ENCODE measurements at regions not wholly inside any gene's neighbourhood (a gene's known extent, or its start where the extent isn't known, plus 50 kb on each side); places are given as distances from the start of the nearest gene placed in this dataset.
"Not testable (repeated sequence)": the region's sequence is repeated elsewhere in the genome, so short reads cannot be mapped to it uniquely, and the experiment has no call there.

GRCh38 chr9:27673641-27674040 lies 100.4 kb upstream of the C9orf72 start:
- no peak for DNase-seq (ENCODE audit: low read depth)

GRCh38 chr9:27675354-27675753 lies 102.1 kb upstream of the C9orf72 start:
- no peak for DNase-seq (ENCODE audit: low read depth)

- DNase-seq (ENCODE audit: low read depth): no peak
Measured at GRCh38 chr9:27676827-27677226, 103.5 kb upstream of the C9orf72 start.

DNA sequence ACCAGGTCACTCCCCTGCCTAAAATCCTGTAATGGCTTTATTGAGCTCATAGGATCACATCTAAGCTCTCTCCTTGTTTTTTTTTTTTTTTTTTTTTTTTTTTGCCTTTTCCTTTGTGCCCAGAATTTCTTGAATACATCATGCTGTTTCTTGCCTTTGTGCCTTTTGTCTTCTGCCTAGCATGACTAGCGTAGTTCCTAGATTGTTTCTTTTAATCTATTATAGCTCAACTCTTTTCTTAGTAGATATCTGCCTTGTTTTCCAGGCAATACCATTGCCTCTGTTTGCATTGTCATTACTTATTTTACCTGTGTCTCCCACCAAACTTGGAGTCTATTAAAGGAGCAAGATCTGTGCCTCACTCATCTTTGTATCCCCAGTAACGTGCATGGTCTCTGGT lies 106.1 kb upstream of the C9orf72 start:
- DNase-seq (ENCODE audit: low read depth): no peak

DNA sequence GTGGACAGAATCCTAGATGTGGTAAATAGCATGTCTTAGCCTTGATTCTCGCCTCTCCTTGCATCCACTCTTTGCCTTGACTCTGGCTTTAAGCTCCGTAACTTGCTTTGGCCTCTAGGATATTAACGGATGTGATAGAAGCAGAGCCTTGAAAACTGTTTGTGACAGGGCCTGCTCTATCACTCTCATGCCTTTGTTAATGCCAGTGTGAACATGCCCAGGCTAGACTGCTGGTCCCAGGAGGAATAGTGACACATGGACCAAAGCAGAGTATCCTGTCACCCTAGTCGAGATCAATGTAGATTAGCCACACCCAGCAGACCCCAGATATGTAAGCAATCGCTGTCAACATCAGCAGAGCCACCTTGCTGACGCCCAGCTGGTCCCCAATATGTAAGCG lies 109.9 kb upstream of the C9orf72 start:
- no peak for DNase-seq (ENCODE audit: low read depth)

DNA sequence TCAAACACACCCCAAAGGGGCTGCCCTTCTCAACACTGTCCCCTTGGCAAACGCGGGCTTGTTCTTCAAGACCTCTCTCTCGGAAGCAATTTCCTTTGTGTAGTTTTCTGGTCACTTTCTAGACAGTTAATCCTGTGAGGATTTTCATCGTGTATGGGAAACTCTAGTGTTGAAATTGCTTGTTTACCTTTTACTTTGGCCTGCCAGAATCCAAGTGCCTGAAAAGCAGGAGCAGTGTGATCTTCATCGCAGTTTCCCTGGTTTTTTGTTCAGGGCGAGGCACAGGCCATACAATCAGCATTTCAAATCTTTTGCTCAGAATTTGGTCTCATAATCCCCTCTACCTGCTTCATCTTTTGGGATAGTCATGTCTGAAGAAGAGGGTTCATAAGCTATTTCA lies 115.7 kb upstream of the C9orf72 start:
- DNase-seq (ENCODE audit: low read depth): peak; percentile 7

- DNase-seq (ENCODE audit: low read depth): not testable (repeated sequence)
Measured at GRCh38 chr9:27690816-27691215, 117.5 kb upstream of the C9orf72 start.

GRCh38 chr9:27699621-27700020 lies 126.3 kb upstream of the C9orf72 start:
- no peak for DNase-seq (ENCODE audit: low read depth)

DNA sequence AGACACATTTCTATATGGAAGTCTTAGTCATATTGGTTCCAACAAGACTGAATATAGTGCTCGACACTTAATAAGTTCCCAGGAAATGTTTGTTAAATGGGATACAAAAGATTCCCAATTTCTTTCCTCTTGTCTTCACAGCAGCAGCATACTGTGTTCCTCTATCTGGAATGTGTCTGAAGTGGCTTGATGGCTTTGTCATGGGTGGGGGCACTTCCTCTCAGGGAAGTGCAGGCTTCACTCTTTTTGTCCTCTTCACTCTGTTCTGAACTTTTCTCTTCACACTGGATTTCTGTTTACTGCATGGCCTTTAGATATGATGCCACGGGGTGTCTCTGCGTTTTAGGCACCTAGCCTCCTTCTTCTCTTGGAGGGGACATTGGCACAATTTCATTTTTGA lies 127.7 kb upstream of the C9orf72 start:
- DNase-seq (ENCODE audit: low read depth): peak; percentile 1

- DNase-seq (ENCODE audit: low read depth): peak; percentile 95
Measured at GRCh38 chr9:27701587-27701986, 128.3 kb upstream of the C9orf72 start.

- DNase-seq (ENCODE audit: low read depth): no peak
Measured at GRCh38 chr9:27703216-27703980, 130.1 kb upstream of the C9orf72 start.

GRCh38 chr9:27711241-27711640 lies 138.0 kb upstream of the C9orf72 start:
- no peak for DNase-seq (ENCODE audit: low read depth)

DNA sequence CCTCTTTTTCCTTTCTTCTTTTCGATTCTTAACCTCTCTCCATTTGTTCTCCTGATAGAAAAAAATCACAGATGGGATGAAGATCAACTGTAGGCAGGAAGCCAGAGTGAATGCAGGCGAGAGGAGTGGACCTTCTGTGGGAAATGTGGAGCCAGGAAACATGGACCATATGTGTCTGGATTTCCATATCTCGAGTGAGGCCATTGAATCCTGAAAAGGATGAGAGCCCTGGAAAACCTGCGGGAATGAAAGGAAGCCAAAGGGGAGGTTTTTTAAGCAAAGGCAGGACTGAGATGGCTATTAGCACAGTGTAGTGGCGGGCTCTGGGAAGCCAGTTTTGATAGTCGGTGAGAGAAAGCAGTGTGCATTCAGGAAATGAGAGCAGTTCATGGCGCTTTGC lies 139.5 kb upstream of the C9orf72 start:
- DNase-seq (ENCODE audit: low read depth): no peak

DNA sequence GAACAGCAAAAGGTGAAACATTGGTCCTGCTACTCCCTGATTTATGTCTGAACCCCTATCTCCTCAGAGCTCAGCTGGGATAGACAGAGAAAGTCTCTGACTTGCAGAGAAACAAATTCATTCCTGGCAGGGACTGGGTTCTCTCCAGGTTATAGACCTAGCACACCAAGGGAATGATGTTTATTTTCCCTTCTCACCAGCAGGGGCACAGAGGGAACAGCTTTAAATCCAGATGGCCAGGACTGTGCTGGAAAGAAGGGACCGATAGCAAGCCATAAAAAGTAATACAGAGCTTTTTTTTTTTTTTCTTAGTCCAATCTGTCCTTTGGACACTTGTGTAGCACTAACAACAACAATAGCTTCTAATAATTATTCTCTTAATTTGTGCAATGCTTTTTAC lies 141.1 kb upstream of the C9orf72 start:
- DNase-seq (ENCODE audit: low read depth): no peak

DNA sequence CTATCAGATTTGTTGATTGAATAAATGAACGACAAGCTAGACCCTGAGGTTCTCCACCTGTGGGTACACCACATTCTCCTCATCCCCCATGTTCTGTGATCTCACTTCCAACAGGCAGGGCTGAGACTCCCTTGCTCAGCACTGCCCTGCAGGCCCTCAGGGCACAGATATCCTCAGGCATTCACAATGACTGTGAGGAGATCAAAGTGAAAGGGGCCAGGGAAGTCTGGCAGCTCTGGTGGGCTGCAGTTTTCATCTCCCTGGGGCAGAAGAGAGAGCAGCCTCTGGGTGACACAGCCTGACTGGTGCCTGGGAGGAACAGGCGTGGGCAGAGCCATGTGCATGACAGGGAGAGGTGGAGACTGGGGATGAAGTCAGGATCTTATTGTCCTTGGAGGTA lies 142.4 kb upstream of the C9orf72 start:
- no peak for DNase-seq (ENCODE audit: low read depth)

GRCh38 chr9:27717991-27718390 lies 144.7 kb upstream of the C9orf72 start:
- DNase-seq (ENCODE audit: low read depth): peak; percentile 50

- DNase-seq (ENCODE audit: low read depth): no peak
Measured at GRCh38 chr9:27719711-27720110, 146.4 kb upstream of the C9orf72 start.

DNA sequence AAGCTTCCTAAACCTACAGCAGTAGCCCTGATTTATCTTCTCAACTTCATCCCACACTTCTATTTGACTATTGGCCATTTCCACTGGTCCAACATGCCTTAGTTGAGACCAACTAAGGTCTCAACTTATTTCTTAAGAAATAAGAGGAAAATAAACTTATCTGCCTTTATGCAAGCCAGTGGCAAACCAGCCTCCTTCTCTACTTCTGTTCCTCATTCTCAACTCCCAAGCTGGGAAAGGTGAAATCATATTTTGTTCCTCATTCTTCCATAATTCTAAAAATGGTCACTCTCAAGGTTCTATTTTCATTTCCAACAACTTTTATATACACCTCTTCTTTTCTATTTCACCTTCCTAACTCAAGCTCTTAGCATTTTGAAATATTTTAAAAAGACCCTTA lies 149.6 kb upstream of the C9orf72 start:
- DNase-seq (ENCODE audit: low read depth): no peak

DNA sequence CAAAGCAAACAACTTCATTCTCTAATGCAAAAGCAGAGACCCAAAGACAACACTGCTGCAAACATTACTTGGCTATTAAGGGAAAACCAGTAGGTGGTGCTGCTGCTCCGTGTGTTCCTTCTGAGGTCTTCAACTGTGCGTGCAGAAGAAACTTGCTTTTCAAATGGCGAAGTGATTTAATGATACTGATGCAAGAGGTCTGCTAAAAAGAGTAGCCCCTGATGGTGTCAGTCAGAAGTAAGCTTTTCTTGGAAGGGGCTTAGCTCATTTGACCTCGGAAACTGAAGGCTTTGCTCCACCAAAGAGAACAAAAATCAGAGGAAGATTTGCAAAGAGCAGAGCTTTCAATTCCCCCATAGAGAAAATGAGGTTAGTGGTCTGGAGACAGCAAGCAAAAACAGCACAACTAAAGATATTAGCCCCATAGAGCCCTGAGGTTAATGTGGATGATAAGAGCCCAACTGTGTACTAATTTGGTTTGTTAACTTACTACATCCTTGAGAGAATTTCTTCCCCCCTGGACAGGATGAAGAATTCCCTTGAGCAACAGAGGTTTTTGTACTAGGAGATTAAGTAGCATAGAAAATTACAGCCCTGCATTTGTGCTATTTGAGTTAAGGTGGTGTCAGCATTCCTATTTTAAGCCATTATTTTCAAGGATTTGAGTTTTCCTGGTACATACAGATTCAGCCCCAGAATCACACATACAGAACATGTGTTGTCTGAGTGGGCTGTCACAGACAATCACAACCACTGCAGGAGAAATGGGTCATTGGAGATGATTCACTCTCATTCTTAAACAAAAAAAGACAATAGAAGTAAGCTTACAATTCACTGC lies 153.2 kb upstream of the C9orf72 start:
- peak; percentile 74 for DNase-seq (ENCODE audit: low read depth)

DNA sequence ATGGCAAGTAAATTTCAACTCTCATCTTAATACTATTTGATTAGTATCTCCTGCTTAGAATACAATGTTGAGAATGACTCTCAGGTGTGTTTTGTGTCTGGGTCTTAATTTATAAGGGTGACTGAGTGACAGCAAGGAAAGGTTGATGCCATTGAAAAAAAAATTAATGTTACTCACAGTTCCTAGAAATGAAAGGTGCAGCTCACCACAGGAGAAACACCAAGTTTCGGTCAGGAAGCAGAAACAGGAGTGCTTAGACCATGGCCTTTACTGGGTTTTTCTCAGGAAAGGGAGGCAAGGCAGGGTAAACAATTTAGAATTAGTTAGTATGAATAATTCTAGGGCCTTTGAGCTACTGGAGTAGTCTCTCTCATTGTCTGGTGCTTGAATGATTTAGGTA lies 159.2 kb upstream of the C9orf72 start:
- no peak for DNase-seq (ENCODE audit: low read depth)

- no peak for DNase-seq (ENCODE audit: low read depth)
Measured at GRCh38 chr9:27743490-27743889, 170.2 kb upstream of the C9orf72 start.

DNA sequence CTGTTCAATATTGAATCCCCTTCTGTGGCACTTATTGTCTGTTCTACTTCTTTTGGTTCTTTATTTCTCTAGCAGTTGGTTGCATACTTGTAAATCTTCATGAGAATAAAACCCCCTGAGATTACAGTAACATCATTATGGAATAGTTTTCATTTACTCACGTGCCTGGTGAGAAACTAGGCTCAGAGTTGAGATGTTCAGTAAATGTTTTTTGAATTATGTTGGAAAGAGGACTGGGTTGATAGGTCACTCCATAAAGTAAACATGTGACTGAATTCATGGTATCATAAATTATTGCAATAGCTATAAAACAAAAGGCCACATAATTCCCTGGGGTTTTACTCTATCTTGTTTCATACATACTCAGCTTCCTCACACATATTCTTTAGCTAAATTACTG lies 174.2 kb upstream of the C9orf72 start:
- no peak for DNase-seq (ENCODE audit: low read depth)

GRCh38 chr9:27749838-27750237 lies 176.6 kb upstream of the C9orf72 start:
- DNase-seq (ENCODE audit: low read depth): no peak

- no peak for DNase-seq (ENCODE audit: low read depth)
Measured at GRCh38 chr9:27750566-27750965, 177.3 kb upstream of the C9orf72 start.
